K562 (cell line): ENCODE measurements at regions not wholly inside any gene's neighbourhood (a gene's known extent, or its start where the extent isn't known, plus 50 kb on each side); places are given as distances from the start of the nearest gene placed in this dataset.

Experiments used
- ATAC-seq: fragments of 200-7000 bp; cut with Tn5 transposase; 3 replicates; pipeline ENCODE4 v1.9.1; 2020; ENCODE audit warnings: moderate library complexity
- BruUV-seq: library from RNA; stranded (reverse); fragments of 400-500 nt; replicated peaks from 2 replicates; lab custom pipeline; 2021; lab: Mats Ljungman, UMichigan
- CTCF ChIA-PET: fragments of 300-600 bp; formaldehyde crosslinking; extraction: SDS; loops from one replicate; lab custom pipeline; 2021; ENCODE audit warnings: low intra/inter-chr PET ratio; lab: Yijun Ruan, JAX
- POLR2A ChIA-PET: fragments of 300-600, 350-650 bp; sonication (Branson Sonifier 250); formaldehyde crosslinking; extraction: SDS; loops from one replicate; lab custom pipeline; 2021; ENCODE audit warnings: antibody characterized with exemption, inconsistent platforms; lab: Yijun Ruan, JAX
- DNase-seq, 4 experiments: peaks; one replicate each; pipeline versions ENCODE4 v3.0.0 to v3.0.0-alpha.2; 2011 to 2018; ENCODE audit warnings: low spot score in 3 of 4, mixed read lengths in 3 of 4; ENCODE audit errors: extremely low read depth in 1 of 4
- FAIRE-seq: peaks from 2 replicates; lab custom pipeline; 2011; peaks lifted over from hg19 to GRCh38; lab: Jason Lieb, UNC
- H2AFZ ChIP-seq: 2 replicates; pipeline ENCODE4 v1.6.0; 2011; ENCODE audit warnings: low read depth, low read length, control low read depth, inconsistent platforms
- H3K27ac ChIP-seq: fragments of 200-600 bp; 3 replicates; pipeline ENCODE4 v1.8.0; 2011; ENCODE audit warnings: low read depth, mild to moderate bottlenecking, control low read depth, inconsistent platforms, low read length, moderate library complexity, mixed read lengths; ENCODE audit errors: extremely low read depth
- H3K27me3 ChIP-seq, 2 experiments: fragments of 300-600 bp in 1 of 2; 2 replicates in 1 of 2; 3 replicates in 1 of 2; pipeline versions ENCODE4 v1.6.0 to v1.8.0; 2011; ENCODE audit warnings: inconsistent platforms in 2 of 2, low read length in 2 of 2, mild to moderate bottlenecking in 1 of 2, mixed read lengths in 1 of 2, moderate library complexity in 1 of 2; ENCODE audit not compliant: control insufficient read depth in 2 of 2, insufficient read depth in 2 of 2
- H3K36me3 ChIP-seq: fragments of 300-600 bp; 3 replicates; pipeline ENCODE4 v1.8.0; 2011; ENCODE audit warnings: mild to moderate bottlenecking, low read length, inconsistent platforms; ENCODE audit not compliant: control insufficient read depth, insufficient read depth
- H3K4me1 ChIP-seq, 2 experiments: fragments of 200-600 bp in 1 of 2; replicated peaks in 1 of 2; 2 replicates in 1 of 2; 3 replicates in 1 of 2; pipeline versions ENCODE4 v1.5.1 to v1.8.0; 2011; ENCODE audit warnings: inconsistent platforms in 2 of 2, low read length in 2 of 2, mild to moderate bottlenecking in 1 of 2, mixed read lengths in 1 of 2, moderate library complexity in 1 of 2; ENCODE audit not compliant: control insufficient read depth in 2 of 2, insufficient read depth in 2 of 2
- H3K4me2 ChIP-seq: 2 replicates; pipeline ENCODE4 v1.6.1; 2011; ENCODE audit warnings: low read length, control low read depth, inconsistent platforms, mixed read lengths; ENCODE audit not compliant: insufficient read depth
- H3K4me3 ChIP-seq: fragments of 200-600 bp; sonication (generic), shearing (Covaris generic); 2 replicates; pipeline ENCODE4 v1.5.1; 2016; ENCODE audit warnings: control low read depth, inconsistent platforms
- H3K79me2 ChIP-seq: fragments of 200-600 bp; 3 replicates; pipeline ENCODE4 v1.8.0; 2011; ENCODE audit warnings: low read length, inconsistent platforms; ENCODE audit not compliant: control insufficient read depth, insufficient read depth
- H3K9ac ChIP-seq, 2 experiments: 2 replicates each; pipeline versions ENCODE4 v1.6.0 to v1.6.1; 2011; ENCODE audit warnings: low read depth in 2 of 2, low read length in 2 of 2, control low read depth in 1 of 2, inconsistent platforms in 1 of 2, mild to moderate bottlenecking in 1 of 2, mixed read lengths in 1 of 2; ENCODE audit not compliant: insufficient read depth in 1 of 2
- H3K9me1 ChIP-seq: one replicate; pipeline ENCODE4 v1.6.0; 2011; ENCODE audit warnings: inconsistent platforms, mild to moderate bottlenecking, low read length, moderate library complexity; ENCODE audit not compliant: control insufficient read depth, insufficient read depth
- H3K9me3 ChIP-seq: replicated peaks from 2 replicates; pipeline ENCODE4 v1.5.1; 2011; ENCODE audit warnings: low read depth, low read length, inconsistent platforms; ENCODE audit not compliant: control insufficient read depth, insufficient read depth
- H4K20me1 ChIP-seq: replicated peaks from 2 replicates; pipeline ENCODE4 v1.6.1; 2011; ENCODE audit warnings: low read length, inconsistent platforms, mixed read lengths; ENCODE audit not compliant: control insufficient read depth, insufficient read depth
- COPS2 ChIP-seq: fragments of 450-650 bp; conservative IDR thresholded peaks from 2 replicates; pipeline ENCODE4 v1.6.1; 2016; ENCODE audit warnings: mild to moderate bottlenecking, moderate library complexity
- KAT7 ChIP-seq: sonication (generic); formaldehyde crosslinking; IDR thresholded peaks from 2 replicates; pipeline ENCODE4 v1.8.0; 2022; ENCODE audit warnings: missing genetic modification reagents, mild to moderate bottlenecking, borderline replicate concordance
- KDM1A ChIP-seq, 2 experiments: fragments of 450-650 bp; IDR thresholded peaks; 2 replicates each; pipeline ENCODE4 v1.6.1; 2016; ENCODE audit warnings: mild to moderate bottlenecking in 2 of 2
- MEIS2 ChIP-seq: fragments of 450-650 bp; IDR thresholded peaks from 2 replicates; pipeline ENCODE4 v1.6.1; 2014; ENCODE audit warnings: mild to moderate bottlenecking; ENCODE audit not compliant: partially characterized antibody
- PCBP2 ChIP-seq: fragments of 200-400 bp; formaldehyde crosslinking; IDR thresholded peaks from 2 replicates; pipeline ENCODE4 v1.6.1; 2018; ENCODE audit warnings: low read length, low read depth, mild to moderate bottlenecking, moderate library complexity; ENCODE audit not compliant: poor library complexity, severe bottlenecking
- RBBP5 ChIP-seq: fragments of 200-600 bp; sonication (generic); IDR thresholded peaks from 2 replicates; pipeline ENCODE4 v1.6.1; 2012; ENCODE audit warnings: borderline replicate concordance, mild to moderate bottlenecking, low read length, control low read depth, inconsistent platforms; ENCODE audit not compliant: insufficient read depth, poor library complexity, severe bottlenecking
- TBP ChIP-seq: optimal IDR thresholded peaks from 2 replicates; pipeline ENCODE3; 2011; ENCODE audit warnings: low read depth, low read length, improper control_type of control experiment
- ZNF140 ChIP-seq: fragments of 250-450 bp; sonication (Bioruptor Pico); IDR thresholded peaks from 2 replicates; pipeline ENCODE4 v1.8.0; 2021; ENCODE audit warnings: moderate library complexity, mild to moderate bottlenecking, inconsistent platforms
- ZNF79 ChIP-seq: fragments of 250-450 bp; sonication (Bioruptor Pico); IDR thresholded peaks from 2 replicates; pipeline ENCODE4 v1.4.0; 2020; ENCODE audit warnings: low read depth, mild to moderate bottlenecking, moderate library complexity
- WGBS: fragments of 100-300 bp; shearing (Covaris generic); methylation state at CpG from one replicate; pipeline ENCODE4 v1.1.6; 2016; ENCODE audit warnings: low coverage, mixed read lengths; ENCODE audit not compliant: insufficient coverage; ENCODE audit errors: missing lambda C conversion rate; 5-methylcytosine and 5-hydroxymethylcytosine counted together
- in situ Hi-C: fragments of 300-500 bp; cut with MboI; formaldehyde crosslinking; loops from 4 replicates; pipeline ENCODE4 v1.15.0; 2018; ENCODE audit warnings: inconsistent platforms, mixed read lengths
- intact Hi-C: fragments of 100-400 bp; cut with micrococcal nuclease; formaldehyde crosslinking; loops from 2 replicates; pipeline ENCODE4 v1.14.2; 2022
- TF ChIP-seq, protein P1 (sequence below): fragments of 250-450 bp; sonication (Bioruptor Pico); IDR thresholded peaks from 2 replicates; pipeline ENCODE4 v1.4.0; 2020
- TF ChIP-seq, protein P2 (sequence below), 2 experiments: fragments of 450-650 bp in 1 of 2; sonication (generic) in 1 of 2; formaldehyde crosslinking; conservative IDR thresholded peaks; 2 replicates each; pipeline versions ENCODE4 v1.4.0 to v1.8.1; 2020 to 2022; ENCODE audit warnings: mild to moderate bottlenecking in 1 of 2, missing genetic modification reagents in 1 of 2
- TF ChIP-seq, protein P3 (sequence below): fragments of 200-400 bp; formaldehyde crosslinking; IDR thresholded peaks from 2 replicates; pipeline ENCODE4 v1.6.1; 2017; ENCODE audit warnings: mild to moderate bottlenecking, low read depth, low read length, moderate library complexity

DNA sequence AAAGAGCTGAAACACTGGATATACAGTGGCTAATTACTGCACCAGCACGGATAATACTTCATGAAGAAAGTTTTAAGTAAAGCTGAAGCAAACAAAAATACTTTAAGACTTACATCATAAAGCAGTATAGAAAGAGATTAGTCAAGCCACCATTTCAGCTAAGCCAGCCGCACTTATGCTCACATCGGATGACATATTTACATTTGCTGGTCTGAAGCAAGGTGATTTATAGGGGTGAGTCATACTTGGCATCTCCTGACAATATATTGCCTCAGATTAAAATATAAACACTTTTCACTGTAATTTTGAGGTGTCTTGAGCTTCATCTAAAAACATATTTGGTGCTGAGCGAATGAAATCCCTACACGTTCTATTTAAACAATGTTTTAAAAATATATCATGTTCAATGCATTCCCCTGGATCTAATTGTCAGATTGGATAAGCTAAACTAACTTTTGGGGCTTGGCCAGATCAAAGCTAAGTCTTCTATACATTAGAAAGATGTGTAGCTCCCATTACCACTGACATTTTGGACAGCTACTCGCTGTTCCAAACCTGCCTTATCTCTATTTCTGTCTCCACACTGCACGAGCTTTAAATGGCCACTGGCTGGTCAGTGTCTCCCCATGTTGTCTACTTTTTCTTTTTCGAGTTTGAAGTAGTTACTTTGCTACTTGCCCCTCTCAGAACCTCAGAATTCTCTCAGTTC lies 103.2 kb downstream of the VCX2 start (continued):
- TF ChIP-seq TBP (no peak), MEIS2 (peak; percentile 85), PCBP2 (no peak)
- TF ChIP-seq, protein P1, sequence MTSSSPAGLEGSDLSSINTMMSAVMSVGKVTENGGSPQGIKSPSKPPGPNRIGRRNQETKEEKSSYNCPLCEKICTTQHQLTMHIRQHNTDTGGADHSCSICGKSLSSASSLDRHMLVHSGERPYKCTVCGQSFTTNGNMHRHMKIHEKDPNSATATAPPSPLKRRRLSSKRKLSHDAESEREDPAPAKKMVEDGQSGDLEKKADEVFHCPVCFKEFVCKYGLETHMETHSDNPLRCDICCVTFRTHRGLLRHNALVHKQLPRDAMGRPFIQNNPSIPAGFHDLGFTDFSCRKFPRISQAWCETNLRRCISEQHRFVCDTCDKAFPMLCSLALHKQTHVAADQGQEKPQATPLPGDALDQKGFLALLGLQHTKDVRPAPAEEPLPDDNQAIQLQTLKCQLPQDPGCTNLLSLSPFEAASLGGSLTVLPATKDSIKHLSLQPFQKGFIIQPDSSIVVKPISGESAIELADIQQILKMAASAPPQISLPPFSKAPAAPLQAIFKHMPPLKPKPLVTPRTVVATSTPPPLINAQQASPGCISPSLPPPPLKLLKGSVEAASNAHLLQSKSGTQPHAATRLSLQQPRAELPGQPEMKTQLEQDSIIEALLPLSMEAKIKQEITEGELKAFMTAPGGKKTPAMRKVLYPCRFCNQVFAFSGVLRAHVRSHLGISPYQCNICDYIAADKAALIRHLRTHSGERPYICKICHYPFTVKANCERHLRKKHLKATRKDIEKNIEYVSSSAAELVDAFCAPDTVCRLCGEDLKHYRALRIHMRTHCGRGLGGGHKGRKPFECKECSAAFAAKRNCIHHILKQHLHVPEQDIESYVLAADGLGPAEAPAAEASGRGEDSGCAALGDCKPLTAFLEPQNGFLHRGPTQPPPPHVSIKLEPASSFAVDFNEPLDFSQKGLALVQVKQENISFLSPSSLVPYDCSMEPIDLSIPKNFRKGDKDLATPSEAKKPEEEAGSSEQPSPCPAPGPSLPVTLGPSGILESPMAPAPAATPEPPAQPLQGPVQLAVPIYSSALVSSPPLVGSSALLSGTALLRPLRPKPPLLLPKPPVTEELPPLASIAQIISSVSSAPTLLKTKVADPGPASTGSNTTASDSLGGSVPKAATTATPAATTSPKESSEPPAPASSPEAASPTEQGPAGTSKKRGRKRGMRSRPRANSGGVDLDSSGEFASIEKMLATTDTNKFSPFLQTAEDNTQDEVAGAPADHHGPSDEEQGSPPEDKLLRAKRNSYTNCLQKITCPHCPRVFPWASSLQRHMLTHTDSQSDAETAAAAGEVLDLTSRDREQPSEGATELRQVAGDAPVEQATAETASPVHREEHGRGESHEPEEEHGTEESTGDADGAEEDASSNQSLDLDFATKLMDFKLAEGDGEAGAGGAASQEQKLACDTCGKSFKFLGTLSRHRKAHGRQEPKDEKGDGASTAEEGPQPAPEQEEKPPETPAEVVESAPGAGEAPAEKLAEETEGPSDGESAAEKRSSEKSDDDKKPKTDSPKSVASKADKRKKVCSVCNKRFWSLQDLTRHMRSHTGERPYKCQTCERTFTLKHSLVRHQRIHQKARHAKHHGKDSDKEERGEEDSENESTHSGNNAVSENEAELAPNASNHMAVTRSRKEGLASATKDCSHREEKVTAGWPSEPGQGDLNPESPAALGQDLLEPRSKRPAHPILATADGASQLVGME (CRISPR knock-in tag): no peak

- Histone ChIP-seq H2AFZ (no peak overlapping the region), H3K9me3 (no peaks in the 10 kb centered on the region), H3K36me3 (no peaks in the 10 kb centered on the region), H4K20me1 (no peaks in the 10 kb centered on the region), H3K4me1 (no peaks in the 10 kb centered on the region), H3K79me2 (no peaks in the 10 kb centered on the region), H3K9ac (no peak overlapping the region), H3K9me1 (no peaks in the 10 kb centered on the region), H3K27me3 (no peaks in the 10 kb centered on the region), H3K27ac (no peak overlapping the region), H3K4me2 (no peak overlapping the region), H3K4me3 (no peak overlapping the region)
- no TSS peak for BruUV-seq
- FAIRE-seq (no peak), DNase-seq (no peak), ATAC-seq (no peak)
- WGBS: 10% methylated on average over 2 of the region's 2 CpGs
- ChIA-PET POLR2A (no interaction called here), CTCF (no interaction called here)
- intact Hi-C loops: no loop called here
- in situ Hi-C loops: no loop called here
- no peak for TF ChIP-seq KDM1A (IDR thresholded peaks at IDR 0.05)
- no peak for TF ChIP-seq ZNF79 (CRISPR knock-in tag)
- no peak for TF ChIP-seq ZNF140 (CRISPR knock-in tag)
- TF ChIP-seq KAT7 (CRISPR knock-in tag): no peak
- TF ChIP-seq, protein P2, sequence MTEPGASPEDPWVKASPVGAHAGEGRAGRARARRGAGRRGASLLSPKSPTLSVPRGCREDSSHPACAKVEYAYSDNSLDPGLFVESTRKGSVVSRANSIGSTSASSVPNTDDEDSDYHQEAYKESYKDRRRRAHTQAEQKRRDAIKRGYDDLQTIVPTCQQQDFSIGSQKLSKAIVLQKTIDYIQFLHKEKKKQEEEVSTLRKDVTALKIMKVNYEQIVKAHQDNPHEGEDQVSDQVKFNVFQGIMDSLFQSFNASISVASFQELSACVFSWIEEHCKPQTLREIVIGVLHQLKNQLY (CRISPR knock-in tag; conservative IDR thresholded peaks at IDR 0.05): no peak
- TF ChIP-seq, protein P3, sequence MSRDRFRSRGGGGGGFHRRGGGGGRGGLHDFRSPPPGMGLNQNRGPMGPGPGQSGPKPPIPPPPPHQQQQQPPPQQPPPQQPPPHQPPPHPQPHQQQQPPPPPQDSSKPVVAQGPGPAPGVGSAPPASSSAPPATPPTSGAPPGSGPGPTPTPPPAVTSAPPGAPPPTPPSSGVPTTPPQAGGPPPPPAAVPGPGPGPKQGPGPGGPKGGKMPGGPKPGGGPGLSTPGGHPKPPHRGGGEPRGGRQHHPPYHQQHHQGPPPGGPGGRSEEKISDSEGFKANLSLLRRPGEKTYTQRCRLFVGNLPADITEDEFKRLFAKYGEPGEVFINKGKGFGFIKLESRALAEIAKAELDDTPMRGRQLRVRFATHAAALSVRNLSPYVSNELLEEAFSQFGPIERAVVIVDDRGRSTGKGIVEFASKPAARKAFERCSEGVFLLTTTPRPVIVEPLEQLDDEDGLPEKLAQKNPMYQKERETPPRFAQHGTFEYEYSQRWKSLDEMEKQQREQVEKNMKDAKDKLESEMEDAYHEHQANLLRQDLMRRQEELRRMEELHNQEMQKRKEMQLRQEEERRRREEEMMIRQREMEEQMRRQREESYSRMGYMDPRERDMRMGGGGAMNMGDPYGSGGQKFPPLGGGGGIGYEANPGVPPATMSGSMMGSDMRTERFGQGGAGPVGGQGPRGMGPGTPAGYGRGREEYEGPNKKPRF: no peak
- no peak for TF ChIP-seq COPS2
- no peak for TF ChIP-seq RBBP5
Observed at GRCh38 chrX:8052909-8053308, 118.2 kb downstream of the VCX2 start.
